LNCAP (cell line): ENCODE measurements at regions not wholly inside any gene's neighbourhood (a gene's known extent, or its start where the extent isn't known, plus 50 kb on each side); places are given as distances from the start of the nearest gene placed in this dataset.

Experiments
- TF ChIP-seq, protein P1 (sequence below): fragments of 450-650 bp; IDR thresholded peaks from 2 replicates; pipeline ENCODE4 v1.5.1; 2017; ENCODE audit warnings: mild to moderate bottlenecking

DNA sequence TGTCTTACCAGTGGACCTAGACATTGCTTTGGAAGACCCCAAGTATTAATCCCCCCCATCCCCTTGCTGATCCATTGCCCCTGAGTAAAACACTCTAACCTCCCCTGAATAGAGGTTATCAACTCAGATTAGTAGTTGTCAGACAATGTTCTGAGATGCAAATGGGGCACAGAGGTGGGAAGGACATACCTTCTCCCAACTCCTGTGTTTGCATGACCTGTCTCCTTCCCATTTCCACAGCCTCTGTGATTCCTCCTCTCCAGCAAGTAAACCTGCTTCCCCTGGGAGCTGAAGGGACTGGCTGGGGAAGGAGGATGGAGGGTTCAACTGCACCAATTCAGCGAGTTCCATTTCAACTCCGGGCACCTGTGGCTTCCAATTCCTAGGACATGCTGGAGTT, 199.8 kb upstream of the SASH1 start:
- TF ChIP-seq, protein P1, sequence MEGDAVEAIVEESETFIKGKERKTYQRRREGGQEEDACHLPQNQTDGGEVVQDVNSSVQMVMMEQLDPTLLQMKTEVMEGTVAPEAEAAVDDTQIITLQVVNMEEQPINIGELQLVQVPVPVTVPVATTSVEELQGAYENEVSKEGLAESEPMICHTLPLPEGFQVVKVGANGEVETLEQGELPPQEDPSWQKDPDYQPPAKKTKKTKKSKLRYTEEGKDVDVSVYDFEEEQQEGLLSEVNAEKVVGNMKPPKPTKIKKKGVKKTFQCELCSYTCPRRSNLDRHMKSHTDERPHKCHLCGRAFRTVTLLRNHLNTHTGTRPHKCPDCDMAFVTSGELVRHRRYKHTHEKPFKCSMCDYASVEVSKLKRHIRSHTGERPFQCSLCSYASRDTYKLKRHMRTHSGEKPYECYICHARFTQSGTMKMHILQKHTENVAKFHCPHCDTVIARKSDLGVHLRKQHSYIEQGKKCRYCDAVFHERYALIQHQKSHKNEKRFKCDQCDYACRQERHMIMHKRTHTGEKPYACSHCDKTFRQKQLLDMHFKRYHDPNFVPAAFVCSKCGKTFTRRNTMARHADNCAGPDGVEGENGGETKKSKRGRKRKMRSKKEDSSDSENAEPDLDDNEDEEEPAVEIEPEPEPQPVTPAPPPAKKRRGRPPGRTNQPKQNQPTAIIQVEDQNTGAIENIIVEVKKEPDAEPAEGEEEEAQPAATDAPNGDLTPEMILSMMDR, result no peak

DNA sequence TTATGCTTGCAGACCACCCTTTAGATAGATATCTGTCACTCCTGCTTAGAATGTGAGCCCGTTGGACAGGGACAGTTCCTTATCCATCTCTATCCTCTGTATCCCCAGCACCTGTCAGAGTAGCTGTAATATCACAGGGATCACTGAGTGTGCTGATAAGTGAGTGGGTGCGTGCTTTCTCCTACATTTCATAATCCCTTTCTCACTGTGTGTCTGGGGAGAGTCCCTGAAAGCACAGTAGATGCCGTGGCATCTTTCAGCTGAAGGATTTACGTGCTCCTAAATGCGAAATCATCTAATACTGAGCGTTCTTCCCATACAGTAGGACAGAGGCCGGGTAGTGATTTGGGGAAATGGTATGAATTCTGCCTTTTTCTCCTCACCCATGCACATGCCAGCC, 198.9 kb upstream of the SASH1 start:
- TF ChIP-seq, protein P1, result no peak

DNA sequence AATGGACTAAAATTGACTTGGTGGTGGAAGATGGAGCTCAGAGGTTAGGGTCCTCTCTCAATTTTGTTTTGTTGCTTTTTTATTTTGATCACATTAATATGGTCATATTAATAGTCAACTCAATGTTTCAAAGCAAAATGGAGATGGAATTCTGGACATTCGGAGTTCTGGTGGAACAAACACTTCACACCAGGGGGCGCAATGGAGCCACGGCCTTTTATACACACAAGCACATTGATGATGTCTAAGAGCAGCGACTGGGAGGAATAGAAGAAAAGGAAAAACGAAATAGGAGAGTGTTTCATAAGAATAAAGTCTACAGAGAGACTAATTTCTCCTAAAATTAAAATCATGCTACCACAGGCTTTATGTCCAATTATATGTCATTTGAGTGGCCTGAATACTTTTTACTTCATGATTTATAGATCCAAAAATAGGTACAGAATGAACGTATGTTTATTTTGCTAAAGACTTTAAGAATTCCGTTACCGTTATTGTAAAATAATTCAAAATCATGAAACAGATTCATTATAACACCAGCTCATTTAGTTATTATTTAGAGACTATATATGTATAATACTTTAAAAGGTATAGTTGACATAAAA, 197.6 kb upstream of the SASH1 start:
- TF ChIP-seq, protein P1, result peak; percentile 88

DNA sequence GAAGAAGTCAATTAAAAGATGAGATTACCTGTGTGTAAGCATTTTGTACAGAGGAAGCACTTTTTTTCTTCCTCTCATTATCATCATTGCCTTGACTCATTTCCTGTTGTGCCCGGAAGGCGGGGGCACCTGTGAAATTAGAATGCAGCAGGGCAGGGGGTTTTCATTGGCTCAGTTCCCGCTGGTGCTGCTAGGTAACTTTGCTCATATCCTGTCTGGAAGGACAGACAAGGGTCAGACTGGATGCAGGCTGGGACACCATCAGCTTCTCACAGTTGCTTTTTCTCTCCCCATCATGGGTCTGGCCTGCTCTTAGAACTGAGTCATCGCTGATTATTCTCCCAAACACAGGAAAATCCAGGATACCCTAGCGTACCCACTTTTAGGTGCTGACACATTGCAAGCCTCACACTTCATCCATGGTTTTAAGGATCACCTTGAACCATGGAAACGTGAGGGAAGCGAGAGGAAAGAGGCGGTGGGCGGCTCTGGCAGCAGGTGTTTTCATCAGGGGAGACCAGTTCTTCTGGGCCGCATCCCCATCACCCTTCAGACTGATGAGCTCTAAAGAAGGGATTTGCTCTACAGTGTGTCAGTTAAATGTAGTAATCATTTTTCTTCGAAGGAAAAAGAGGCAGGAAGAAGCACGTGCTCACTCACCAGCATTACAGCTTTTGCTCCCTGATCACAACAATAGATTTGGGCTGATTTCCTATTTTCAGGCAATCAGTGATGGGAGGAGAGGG, 195.7 kb upstream of the SASH1 start:
- TF ChIP-seq, protein P1, result no peak

DNA sequence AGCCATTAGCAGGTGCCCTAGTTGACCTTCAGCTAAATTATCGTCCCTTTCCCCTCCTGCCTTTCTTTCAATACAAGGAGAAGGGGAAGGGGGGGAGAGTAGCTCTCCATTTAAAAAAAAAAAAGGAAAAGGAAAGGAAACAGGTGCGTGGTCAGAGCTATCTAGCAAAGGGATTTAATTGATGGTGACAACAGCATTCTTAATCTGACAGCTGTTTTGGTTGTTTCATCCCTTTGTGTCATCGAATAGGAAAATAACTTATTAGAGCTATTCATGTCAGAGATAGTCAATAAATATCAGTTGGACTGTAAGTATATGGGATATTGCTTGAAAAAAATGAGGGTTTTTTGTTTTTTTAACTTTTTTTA, 195.2 kb upstream of the SASH1 start:
- TF ChIP-seq, protein P1, result no peak

DNA sequence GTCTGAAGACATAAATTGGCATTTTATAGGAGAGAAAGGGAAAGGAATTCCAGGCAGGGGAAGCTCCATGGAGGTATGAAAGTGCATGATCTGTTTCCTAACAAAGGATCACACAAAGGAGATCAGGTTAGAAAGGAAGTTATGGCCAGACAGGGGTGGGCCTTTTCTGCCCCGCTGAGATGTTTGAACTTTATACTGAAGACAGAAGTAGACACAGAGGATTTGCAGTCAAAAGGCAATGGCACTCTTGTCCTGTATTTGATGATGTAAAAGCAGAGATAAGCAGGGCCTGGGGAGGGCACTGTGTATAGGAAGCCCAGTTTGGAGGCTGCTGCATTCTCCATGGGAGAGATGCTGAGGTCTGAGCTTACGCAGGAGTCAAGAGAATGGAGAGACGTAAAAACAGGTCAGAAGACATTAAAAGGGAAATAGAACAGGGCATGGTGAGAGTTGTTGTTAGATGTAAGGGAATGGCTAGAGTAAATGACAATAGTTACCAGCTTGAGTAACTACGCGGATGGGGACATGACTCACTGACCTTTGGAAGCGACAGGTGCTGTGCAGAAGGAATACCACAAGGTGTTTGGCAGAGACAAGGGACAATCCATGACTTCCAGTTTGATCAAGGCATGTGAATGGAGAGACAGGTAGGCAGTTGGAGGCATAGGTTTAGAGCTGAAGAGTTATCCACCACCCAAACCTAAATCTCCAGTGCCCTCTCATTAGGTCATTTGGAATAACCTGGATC, 190.6 kb upstream of the SASH1 start:
- TF ChIP-seq, protein P1, result no peak

DNA sequence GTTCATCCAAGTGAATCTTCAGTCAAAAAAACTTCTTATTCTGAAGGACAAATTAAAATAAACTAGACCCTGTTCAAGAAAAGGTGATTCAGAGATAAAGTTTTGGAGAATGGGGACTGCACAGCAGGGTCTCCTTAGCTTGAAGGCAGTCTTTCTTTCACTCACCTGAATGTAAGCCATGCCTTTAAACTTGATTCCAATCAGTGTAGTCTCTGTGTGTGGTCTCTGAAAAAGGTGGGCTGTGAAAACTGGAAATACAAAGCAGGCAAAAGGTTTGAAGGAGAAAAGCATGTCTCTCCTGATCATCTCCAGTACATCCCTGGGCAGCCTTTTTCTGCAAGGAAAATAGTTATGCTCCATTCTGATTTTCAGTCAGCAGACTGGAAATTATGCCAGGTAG, 188.0 kb upstream of the SASH1 start:
- TF ChIP-seq, protein P1, result no peak
